Mesenchymal stem cell (in vitro differentiated cells and primary cell): ENCODE measurements at regions not wholly inside any gene's neighbourhood (a gene's known extent, or its start where the extent isn't known, plus 50 kb on each side); places are given as distances from the start of the nearest gene placed in this dataset.

Source experiments
- DNase-seq: peaks from one replicate; pipeline ENCODE4 v3.0.0-alpha.2; 2013
- H2AFZ ChIP-seq: one replicate; pipeline ENCODE4 v1.6.1; 2013; ENCODE audit warnings: low read depth, mild to moderate bottlenecking, control low read depth, inconsistent platforms, low read length, moderate library complexity
- H2AK5ac ChIP-seq: 2 replicates; pipeline ENCODE4 v1.6.1; 2013; ENCODE audit warnings: low read length, moderate library complexity, mild to moderate bottlenecking, inconsistent platforms; ENCODE audit not compliant: severe bottlenecking
- H2BK120ac ChIP-seq: one replicate; pipeline ENCODE4 v1.6.1; 2013; ENCODE audit warnings: low read depth, mild to moderate bottlenecking, inconsistent platforms, low read length, moderate library complexity
- H2BK12ac ChIP-seq, 2 experiments: one replicate each; pipeline ENCODE4 v1.6.1; 2013; ENCODE audit warnings: inconsistent platforms in 2 of 2, low read length in 2 of 2, mild to moderate bottlenecking in 2 of 2, moderate library complexity in 2 of 2, control low read depth in 1 of 2
- H2BK15ac ChIP-seq: one replicate; pipeline ENCODE4 v1.6.1; 2013; ENCODE audit warnings: mild to moderate bottlenecking, low read depth, inconsistent platforms; ENCODE audit not compliant: poor library complexity, severe bottlenecking
- H2BK5ac ChIP-seq: 2 replicates; pipeline ENCODE4 v1.6.1; 2013; ENCODE audit warnings: low read depth, mild to moderate bottlenecking, low read length, control low read depth, inconsistent platforms; ENCODE audit not compliant: poor library complexity, severe bottlenecking
- H3K14ac ChIP-seq, 2 experiments: one replicate each; pipeline ENCODE4 v1.6.1; 2013; ENCODE audit warnings: inconsistent platforms in 2 of 2, low read length in 2 of 2, control low read depth in 1 of 2, mild to moderate bottlenecking in 1 of 2, moderate library complexity in 1 of 2
- H3K18ac ChIP-seq, 2 experiments: one replicate each; pipeline ENCODE4 v1.6.1; 2013; ENCODE audit warnings: inconsistent platforms in 2 of 2, low read length in 2 of 2, control low read depth in 1 of 2, low read depth in 1 of 2, mild to moderate bottlenecking in 1 of 2
- H3K23ac ChIP-seq, 2 experiments: one replicate each; pipeline ENCODE4 v1.6.1; 2013; ENCODE audit warnings: inconsistent platforms in 2 of 2, low read length in 2 of 2, mild to moderate bottlenecking in 2 of 2, moderate library complexity in 2 of 2, control low read depth in 1 of 2
- H3K27ac ChIP-seq: 2 replicates; pipeline ENCODE4 v1.5.1; 2013; ENCODE audit warnings: mild to moderate bottlenecking, moderate library complexity, low read length, control low read depth, inconsistent platforms; ENCODE audit not compliant: poor library complexity, severe bottlenecking
- H3K27me3 ChIP-seq, 2 experiments: 2 replicates each; pipeline versions ENCODE4 v1.6.1 to v1.7.0; 2013; ENCODE audit warnings: low read length in 2 of 2, mild to moderate bottlenecking in 2 of 2, moderate library complexity in 2 of 2, control low read depth in 1 of 2, inconsistent platforms in 1 of 2; ENCODE audit not compliant: control insufficient read depth in 1 of 2, insufficient read depth in 1 of 2
- H3K36me3 ChIP-seq, 2 experiments: 2 replicates each; pipeline versions ENCODE4 v1.6.1 to v1.7.0; 2013; ENCODE audit warnings: low read length in 2 of 2, control low read depth in 1 of 2, inconsistent platforms in 1 of 2, low read depth in 1 of 2, mild to moderate bottlenecking in 1 of 2; ENCODE audit not compliant: insufficient read depth in 2 of 2, control insufficient read depth in 1 of 2
- H3K4ac ChIP-seq, 2 experiments: one replicate each; pipeline ENCODE4 v1.6.1; 2013; ENCODE audit warnings: inconsistent platforms in 2 of 2, low read length in 2 of 2, mild to moderate bottlenecking in 2 of 2, moderate library complexity in 2 of 2, control low read depth in 1 of 2, low read depth in 1 of 2
- H3K4me1 ChIP-seq: 2 replicates; pipeline ENCODE4 v1.6.1; 2013; ENCODE audit warnings: low read depth, low read length, control low read depth; ENCODE audit not compliant: control insufficient read depth, insufficient read depth
- H3K4me2 ChIP-seq: 2 replicates; pipeline ENCODE4 v1.6.1; 2013; ENCODE audit warnings: low read length, mild to moderate bottlenecking, inconsistent platforms; ENCODE audit not compliant: poor library complexity, severe bottlenecking
- H3K4me3 ChIP-seq, 2 experiments: 2 replicates each; pipeline versions ENCODE4 v1.5.1 to v1.7.0; 2013; ENCODE audit warnings: low read length in 2 of 2, mild to moderate bottlenecking in 2 of 2, control low read depth in 1 of 2, low read depth in 1 of 2; ENCODE audit not compliant: insufficient read depth in 1 of 2
- H3K79me1 ChIP-seq: replicated peaks from 2 replicates; pipeline ENCODE4 v1.6.1; 2013; ENCODE audit warnings: mild to moderate bottlenecking, control low read depth, low read length, inconsistent platforms; ENCODE audit not compliant: poor library complexity, severe bottlenecking
- H3K9ac ChIP-seq: 2 replicates; pipeline ENCODE4 v1.7.0; 2013; ENCODE audit warnings: mild to moderate bottlenecking, low read length, moderate library complexity
- H3K9me3 ChIP-seq: 2 replicates; pipeline ENCODE4 v1.7.0; 2013; ENCODE audit warnings: mild to moderate bottlenecking, low read length; ENCODE audit not compliant: control insufficient read depth
- H4K8ac ChIP-seq: one replicate; pipeline ENCODE4 v1.6.1; 2013; ENCODE audit warnings: inconsistent platforms, mild to moderate bottlenecking, low read length, moderate library complexity
- H4K91ac ChIP-seq: one replicate; pipeline ENCODE4 v1.6.1; 2013; ENCODE audit warnings: mild to moderate bottlenecking, low read length, inconsistent platforms
- WGBS: methylation state at CpG from one replicate; pipeline ENCODE4 v1.1.7; 2013; ENCODE audit warnings: mixed read lengths; 5-methylcytosine and 5-hydroxymethylcytosine counted together

DNA sequence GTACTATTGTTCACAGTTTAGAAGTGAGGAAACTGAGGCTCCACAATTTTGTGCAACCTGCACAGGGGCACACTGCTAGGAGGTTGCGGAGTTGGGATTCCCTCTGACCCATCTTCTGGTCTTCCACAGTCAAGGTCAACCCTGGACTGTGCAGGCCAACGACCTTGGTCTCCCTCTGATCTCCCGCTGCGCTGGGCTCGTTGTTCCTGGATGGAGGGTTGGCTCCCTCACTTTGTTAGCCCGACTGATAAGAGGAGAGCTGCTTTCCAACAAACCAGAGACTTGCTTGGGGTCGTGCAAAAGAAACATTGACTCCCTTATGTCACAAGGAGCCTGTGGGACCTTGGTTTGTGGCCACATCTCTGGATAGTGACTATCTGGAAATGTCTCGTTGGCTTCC is 187.6 kb downstream of the MYCN start:
- Histone ChIP-seq H3K9ac (no peak overlapping the region), H3K4ac (no peak overlapping the region), H3K9me3 (no peaks in the 10 kb centered on the region), H4K91ac (no peak overlapping the region), H3K18ac (no peak overlapping the region), H4K8ac (no peak overlapping the region), H3K4me1 (no peaks in the 10 kb centered on the region), H2BK5ac (no peak overlapping the region), H3K4me3 (no peak overlapping the region), H2AK5ac (no peak overlapping the region), H3K4me2 (no peak overlapping the region), H2BK15ac (no peak overlapping the region), H2BK12ac (no peak overlapping the region), H3K27me3 (no peaks in the 10 kb centered on the region), H3K27ac (no peak overlapping the region), H2AFZ (no peak overlapping the region), H3K14ac (no peak overlapping the region), H3K36me3 (no peaks in the 10 kb centered on the region), H3K79me1 (no peaks in the 10 kb centered on the region), H3K23ac (no peak overlapping the region), H2BK120ac (no peak overlapping the region)
- DNase-seq: no peak
- 61% methylated on average over 8 of the region's 8 CpGs for WGBS

DNA sequence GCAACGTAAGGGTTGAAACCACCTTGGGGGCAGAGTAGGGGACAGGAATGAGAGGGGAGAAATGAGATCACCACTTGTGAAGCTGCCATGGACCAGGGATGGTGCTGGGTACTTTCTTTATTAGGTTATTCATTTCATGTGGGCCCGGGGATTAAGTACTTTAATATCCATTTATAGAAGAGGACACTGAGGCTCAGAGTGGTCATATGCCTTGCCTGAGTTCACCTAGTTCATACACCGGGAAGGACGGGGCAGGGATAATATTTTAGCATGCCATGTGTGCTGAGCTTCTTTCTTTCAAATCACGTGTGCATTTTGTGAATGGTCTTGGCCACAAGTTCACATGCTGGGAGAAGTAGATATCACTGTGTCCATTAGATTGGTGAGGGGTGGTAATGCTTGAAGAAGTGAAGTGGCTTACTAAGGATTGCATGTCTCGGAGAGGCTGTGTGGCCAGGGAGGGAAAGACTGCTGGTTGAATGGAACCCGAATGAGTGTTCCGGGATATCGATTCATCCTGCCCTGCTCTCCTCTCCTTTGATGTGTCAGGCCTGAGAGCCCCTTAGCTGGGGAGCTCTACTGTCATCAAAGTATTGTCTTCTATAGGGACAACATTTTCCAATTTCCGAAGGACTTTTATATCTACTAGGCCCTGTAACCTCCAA is 187.1 kb downstream of the MYCN start:
- H3K9ac ChIP-seq: no peak overlapping the region
- DNase-seq: no peak
- no peak overlapping the region for H3K4ac ChIP-seq
- WGBS: 85% methylated on average over 9 of the region's 10 CpGs
- H3K14ac ChIP-seq: no peak overlapping the region
- H3K23ac ChIP-seq: no peak overlapping the region
- no peaks in the 10 kb centered on the region for H3K79me1 ChIP-seq
- H4K8ac ChIP-seq: no peak overlapping the region
- H3K4me2 ChIP-seq: no peak overlapping the region
- no peak overlapping the region for H2BK12ac ChIP-seq
- H3K27me3 ChIP-seq: no peaks in the 10 kb centered on the region
- no peaks in the 10 kb centered on the region for H3K4me1 ChIP-seq
- no peak overlapping the region for H2AFZ ChIP-seq
- H4K91ac ChIP-seq: no peak overlapping the region
- no peak overlapping the region for H3K27ac ChIP-seq
- H2AK5ac ChIP-seq: no peak overlapping the region
- H3K9me3 ChIP-seq: no peaks in the 10 kb centered on the region
- no peak overlapping the region for H2BK15ac ChIP-seq
- no peak overlapping the region for H2BK120ac ChIP-seq
- H3K4me3 ChIP-seq: no peak overlapping the region
- no peaks in the 10 kb centered on the region for H3K36me3 ChIP-seq
- no peak overlapping the region for H2BK5ac ChIP-seq
- H3K18ac ChIP-seq: no peak overlapping the region

DNA sequence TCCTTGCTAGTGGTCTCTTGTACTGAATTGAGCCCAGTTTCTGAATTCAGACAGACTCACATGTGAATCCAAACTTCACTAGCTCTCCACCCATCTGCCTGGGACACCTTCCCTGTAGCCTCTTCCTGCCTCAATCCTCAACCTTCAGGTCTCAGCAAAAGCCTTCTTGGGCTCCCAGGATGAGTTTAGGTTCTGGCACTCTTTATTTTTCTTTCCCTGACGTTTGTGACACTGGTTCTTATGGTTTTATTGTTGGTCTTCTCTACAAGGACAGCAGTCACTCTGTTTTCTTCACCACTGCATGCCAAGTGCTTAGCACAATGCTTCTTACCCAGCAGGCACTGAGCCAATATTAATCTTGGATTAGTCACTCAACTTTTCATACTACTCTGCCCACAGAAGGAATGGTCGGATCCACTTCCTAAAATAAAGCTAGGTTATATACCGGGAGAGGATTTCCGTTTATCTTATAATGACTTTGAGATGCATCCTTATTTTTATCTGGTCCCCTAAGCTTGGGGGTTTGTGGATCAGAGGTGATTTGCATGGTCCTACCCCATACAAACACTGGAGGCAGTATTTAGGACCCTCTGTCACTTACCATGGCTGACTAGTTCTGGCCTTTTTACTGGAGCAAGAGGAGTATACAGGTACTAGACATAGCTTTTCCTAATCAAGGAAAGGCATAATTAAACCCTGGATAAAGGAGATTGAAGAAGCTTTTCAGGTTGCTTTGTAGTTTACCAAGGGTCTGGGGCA is 186.3 kb downstream of the MYCN start:
- Histone ChIP-seq H2BK15ac (no peak overlapping the region), H3K4me1 (no peaks in the 10 kb centered on the region), H2BK12ac (no peak overlapping the region), H3K4me2 (no peak overlapping the region), H3K18ac (no peak overlapping the region), H3K14ac (no peak overlapping the region), H2BK120ac (no peak overlapping the region), H3K9me3 (no peaks in the 10 kb centered on the region), H3K27ac (no peak overlapping the region), H3K79me1 (no peaks in the 10 kb centered on the region), H2AK5ac (no peak overlapping the region), H2BK5ac (no peak overlapping the region), H3K4me3 (no peak overlapping the region), H4K91ac (no peak overlapping the region), H3K27me3 (no peaks in the 10 kb centered on the region), H3K4ac (no peak overlapping the region), H2AFZ (no peak overlapping the region), H3K23ac (no peak overlapping the region), H3K9ac (no peak overlapping the region), H4K8ac (no peak overlapping the region), H3K36me3 (no peaks in the 10 kb centered on the region)
- no peak for DNase-seq
- 72% methylated on average over 4 of the region's 4 CpGs for WGBS

DNA sequence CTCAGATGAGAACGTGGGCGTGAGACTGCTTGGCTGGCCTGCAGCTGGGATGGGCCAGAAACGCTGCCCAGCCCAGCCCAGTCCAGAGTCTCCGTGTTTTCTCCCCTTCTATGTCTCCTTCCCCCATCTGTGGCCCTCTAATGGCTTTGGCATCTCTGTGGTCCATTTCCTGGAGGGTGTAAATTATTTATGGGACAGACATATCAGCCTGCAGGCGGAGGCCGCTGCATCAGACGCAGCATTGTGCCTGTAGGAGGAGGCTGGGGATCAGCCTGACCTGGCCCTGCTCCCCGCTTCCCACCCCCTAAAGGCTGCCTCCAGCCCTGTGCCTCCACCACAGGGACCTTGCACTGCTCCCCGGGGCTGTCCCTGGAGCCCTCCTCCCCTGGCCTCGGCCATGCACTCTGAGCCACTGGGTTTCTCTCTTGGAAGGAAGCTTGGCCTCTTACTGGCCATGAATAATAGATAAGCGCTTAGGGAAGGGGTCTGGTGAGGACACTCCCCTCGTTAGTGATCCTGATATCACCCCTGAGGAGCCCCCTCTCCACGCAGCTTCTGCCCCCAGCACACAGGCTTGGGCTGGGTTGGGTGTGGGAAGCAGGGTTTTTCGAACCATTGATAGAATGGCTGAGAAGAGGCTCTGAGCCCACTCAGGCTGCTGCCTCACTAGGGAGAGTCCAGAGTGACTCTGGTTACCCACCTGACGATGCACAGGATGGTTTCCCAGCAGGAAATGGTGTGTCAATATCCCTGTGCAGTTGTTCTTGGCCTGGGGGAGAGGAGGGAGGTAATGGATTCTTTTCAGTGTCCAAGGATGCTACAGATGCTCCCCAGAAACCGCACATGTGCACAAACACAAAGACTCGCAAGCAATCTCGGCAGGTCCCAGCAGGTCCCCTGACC is 185.5 kb downstream of the MYCN start:
- H3K27me3 ChIP-seq: no peaks in the 10 kb centered on the region
- H3K9ac ChIP-seq: no peak overlapping the region
- H3K4me1 ChIP-seq: no peaks in the 10 kb centered on the region
- H3K36me3 ChIP-seq: no peaks in the 10 kb centered on the region
- peaks cover 4% of the 10 kb centered on the region for H3K9me3 ChIP-seq
- H2BK5ac ChIP-seq: no peak overlapping the region
- H3K4ac ChIP-seq: no peak overlapping the region
- no peak overlapping the region for H3K27ac ChIP-seq
- H2AK5ac ChIP-seq: no peak overlapping the region
- no peak for DNase-seq
- no peak overlapping the region for H3K4me2 ChIP-seq
- no peaks in the 10 kb centered on the region for H3K79me1 ChIP-seq
- no peak overlapping the region for H3K23ac ChIP-seq
- WGBS: 71% methylated on average over 16 of the region's 18 CpGs
- no peak overlapping the region for H3K4me3 ChIP-seq
- no peak overlapping the region for H4K8ac ChIP-seq
- H2BK12ac ChIP-seq: no peak overlapping the region
- H4K91ac ChIP-seq: no peak overlapping the region
- no peak overlapping the region for H3K14ac ChIP-seq
- H3K18ac ChIP-seq: no peak overlapping the region
- H2BK120ac ChIP-seq: no peak overlapping the region
- no peak overlapping the region for H2AFZ ChIP-seq
- no peak overlapping the region for H2BK15ac ChIP-seq
